ENCODE measurements at regions not wholly inside any gene's neighbourhood (a gene's known extent, or its start where the extent isn't known, plus 50 kb on each side); places are given as distances from the start of the nearest gene placed in this dataset.

GRCh38 chr6:28648878-28649375 is 123.2 kb downstream of the GPX5 start:
- FAIRE-seq (no peak), DNase-seq (ENCODE audit: insufficient read length) (no peak)
- TF ChIP-seq POLR2AphosphoS5 (IDR thresholded peaks at IDR 0.05; ENCODE audit: low read depth, low read length) (no peak), POLR2A (IDR thresholded peaks at IDR 0.05; ENCODE audit: low read depth, low read length) (no peak), TAF1 (IDR thresholded peaks at IDR 0.05; ENCODE audit: borderline replicate concordance, low read depth, low read length) (no peak)

GRCh38 chr6:28651161-28651560 is 125.5 kb downstream of the GPX5 start:
- DNase-seq (ENCODE audit: insufficient read length) (no peak), FAIRE-seq (no peak)
- TF ChIP-seq POLR2AphosphoS5 (IDR thresholded peaks at IDR 0.05; ENCODE audit: low read depth, low read length) (no peak), POLR2A (IDR thresholded peaks at IDR 0.05; ENCODE audit: low read depth, low read length) (no peak)

- TF ChIP-seq POLR2AphosphoS5 (IDR thresholded peaks at IDR 0.05; ENCODE audit: low read depth, low read length) = no peak
- no peak for TF ChIP-seq POLR2A (IDR thresholded peaks at IDR 0.05; ENCODE audit: low read depth, low read length)
- no peak for TF ChIP-seq TAF1 (IDR thresholded peaks at IDR 0.05; ENCODE audit: borderline replicate concordance, low read depth, low read length)
- DNase-seq (ENCODE audit: insufficient read length) (no peak), FAIRE-seq (no peak)
These were observed 128.2 kb downstream of the GPX5 start for GRCh38 chr6:28653876-28654275.

GRCh38 chr6:28655164-28655563 is 129.5 kb downstream of the GPX5 start:
- no peak for TF ChIP-seq TAF1 (IDR thresholded peaks at IDR 0.05; ENCODE audit: borderline replicate concordance, low read depth, low read length)
- no peak for TF ChIP-seq POLR2A (IDR thresholded peaks at IDR 0.05; ENCODE audit: low read depth, low read length)
- TF ChIP-seq POLR2AphosphoS5 (IDR thresholded peaks at IDR 0.05; ENCODE audit: low read depth, low read length) = no peak
- DNase-seq (ENCODE audit: insufficient read length) (no peak), FAIRE-seq (no peak)

GRCh38 chr6:28656715-28657114 is 131.0 kb downstream of the GPX5 start:
- no peak for DNase-seq (ENCODE audit: insufficient read length)
- no peak for FAIRE-seq
- no peak for TF ChIP-seq TAF1 (IDR thresholded peaks at IDR 0.05; ENCODE audit: borderline replicate concordance, low read depth, low read length)
- no peak for TF ChIP-seq POLR2AphosphoS5 (IDR thresholded peaks at IDR 0.05; ENCODE audit: low read depth, low read length)
- no peak for TF ChIP-seq POLR2A (IDR thresholded peaks at IDR 0.05; ENCODE audit: low read depth, low read length)

- FAIRE-seq (no peak), DNase-seq (ENCODE audit: insufficient read length) (no peak)
- TF ChIP-seq POLR2AphosphoS5 (IDR thresholded peaks at IDR 0.05; ENCODE audit: low read depth, low read length) (no peak), POLR2A (IDR thresholded peaks at IDR 0.05; ENCODE audit: low read depth, low read length) (no peak), TAF1 (IDR thresholded peaks at IDR 0.05; ENCODE audit: borderline replicate concordance, low read depth, low read length) (no peak)
These were observed 131.7 kb downstream of the GPX5 start for GRCh38 chr6:28657381-28657768.

- DNase-seq (ENCODE audit: insufficient read length) (no peak), FAIRE-seq (no peak)
- TF ChIP-seq POLR2A (IDR thresholded peaks at IDR 0.05; ENCODE audit: low read depth, low read length) = no peak
- TF ChIP-seq TAF1 (IDR thresholded peaks at IDR 0.05; ENCODE audit: borderline replicate concordance, low read depth, low read length) = no peak
- no peak for TF ChIP-seq POLR2AphosphoS5 (IDR thresholded peaks at IDR 0.05; ENCODE audit: low read depth, low read length)
These were observed 132.2 kb downstream of the GPX5 start for GRCh38 chr6:28657769-28658465.

GRCh38 chr6:28658475-28659249 is 133.0 kb downstream of the GPX5 start:
- no peak for TF ChIP-seq TAF1 (IDR thresholded peaks at IDR 0.05; ENCODE audit: borderline replicate concordance, low read depth, low read length)
- no peak for TF ChIP-seq POLR2A (IDR thresholded peaks at IDR 0.05; ENCODE audit: low read depth, low read length)
- no peak for TF ChIP-seq POLR2AphosphoS5 (IDR thresholded peaks at IDR 0.05; ENCODE audit: low read depth, low read length)
- DNase-seq (ENCODE audit: insufficient read length) = no peak
- FAIRE-seq = no peak

- TF ChIP-seq POLR2AphosphoS5 (IDR thresholded peaks at IDR 0.05; ENCODE audit: low read depth, low read length) (no peak), TAF1 (IDR thresholded peaks at IDR 0.05; ENCODE audit: borderline replicate concordance, low read depth, low read length) (no peak), POLR2A (IDR thresholded peaks at IDR 0.05; ENCODE audit: low read depth, low read length) (no peak)
- no peak for FAIRE-seq
- DNase-seq (ENCODE audit: insufficient read length) = no peak
These were observed 133.5 kb downstream of the GPX5 start for GRCh38 chr6:28659250-28659566.

GRCh38 chr6:28661097-28661713 is 135.5 kb downstream of the GPX5 start:
- TF ChIP-seq TAF1 (IDR thresholded peaks at IDR 0.05; ENCODE audit: borderline replicate concordance, low read depth, low read length) (no peak), POLR2A (IDR thresholded peaks at IDR 0.05; ENCODE audit: low read depth, low read length) (no peak), POLR2AphosphoS5 (IDR thresholded peaks at IDR 0.05; ENCODE audit: low read depth, low read length) (no peak)
- FAIRE-seq (no peak), DNase-seq (ENCODE audit: insufficient read length) (no peak)

- TF ChIP-seq TAF1 (IDR thresholded peaks at IDR 0.05; ENCODE audit: borderline replicate concordance, low read depth, low read length) (no peak), POLR2AphosphoS5 (IDR thresholded peaks at IDR 0.05; ENCODE audit: low read depth, low read length) (no peak), POLR2A (IDR thresholded peaks at IDR 0.05; ENCODE audit: low read depth, low read length) (no peak)
- DNase-seq (ENCODE audit: insufficient read length) (no peak), FAIRE-seq (no peak)
These were observed 139.3 kb downstream of the GPX5 start for GRCh38 chr6:28664870-28665396.

Measured in GM12892 (cell line).